H9 (cell line): ENCODE measurements at regions not wholly inside any gene's neighbourhood (a gene's known extent, or its start where the extent isn't known, plus 50 kb on each side); places are given as distances from the start of the nearest gene placed in this dataset.

ENCODE experiments used
- DNase-seq: peaks from one replicate; pipeline ENCODE4 v3.0.0-alpha.2; 2017
- H2AFZ ChIP-seq: one replicate; pipeline ENCODE4 v1.6.1; 2013; ENCODE audit warnings: mild to moderate bottlenecking, low read length, control low read depth, moderate library complexity
- H2AK5ac ChIP-seq: 2 replicates; pipeline ENCODE4 v1.6.1; 2013; ENCODE audit warnings: low read length, control low read depth, mixed read lengths; ENCODE audit not compliant: insufficient read length
- H2BK120ac ChIP-seq: one replicate; pipeline ENCODE4 v1.6.1; 2013; ENCODE audit warnings: low read depth, mild to moderate bottlenecking, low read length, control low read depth, inconsistent platforms; ENCODE audit not compliant: poor library complexity, severe bottlenecking
- H2BK12ac ChIP-seq: 2 replicates; pipeline ENCODE4 v1.6.1; 2013; ENCODE audit warnings: low read length, control low read depth, mixed read lengths, low read depth; ENCODE audit not compliant: insufficient read length
- H2BK15ac ChIP-seq: 2 replicates; pipeline ENCODE4 v1.6.1; 2013; ENCODE audit warnings: low read depth, low read length, control low read depth
- H2BK20ac ChIP-seq: one replicate; pipeline ENCODE4 v1.6.1; 2013; ENCODE audit warnings: low read depth, mild to moderate bottlenecking, low read length, control low read depth, inconsistent platforms; ENCODE audit not compliant: poor library complexity, severe bottlenecking
- H2BK5ac ChIP-seq: 2 replicates; pipeline ENCODE4 v1.6.1; 2013; ENCODE audit warnings: low read length, control low read depth, mixed read lengths; ENCODE audit not compliant: insufficient read length
- H3K14ac ChIP-seq: 2 replicates; pipeline ENCODE4 v1.6.1; 2013; ENCODE audit warnings: low read length, control low read depth; ENCODE audit not compliant: insufficient read depth
- H3K18ac ChIP-seq: 2 replicates; pipeline ENCODE4 v1.6.1; 2013; ENCODE audit warnings: low read depth, mild to moderate bottlenecking, mixed read lengths, low read length, control low read depth; ENCODE audit not compliant: insufficient read length
- H3K23ac ChIP-seq: 2 replicates; pipeline ENCODE4 v1.6.1; 2013; ENCODE audit warnings: low read length, control low read depth, mixed read lengths, low read depth; ENCODE audit not compliant: insufficient read length
- H3K23me2 ChIP-seq: 2 replicates; pipeline ENCODE4 v1.6.1; 2013; ENCODE audit warnings: low read depth, mild to moderate bottlenecking, mixed read lengths, low read length, control low read depth; ENCODE audit not compliant: insufficient read length, poor library complexity, severe bottlenecking
- H3K27ac ChIP-seq: 2 replicates; pipeline ENCODE4 v1.5.1; 2013; ENCODE audit warnings: low read length, control low read depth, mixed read lengths, low read depth; ENCODE audit not compliant: insufficient read length
- H3K27me3 ChIP-seq: 2 replicates; pipeline ENCODE4 v1.6.1; 2013; ENCODE audit warnings: low read length, control low read depth, inconsistent platforms; ENCODE audit not compliant: insufficient read depth
- H3K4ac ChIP-seq: 2 replicates; pipeline ENCODE4 v1.6.1; 2013; ENCODE audit warnings: low read depth, mild to moderate bottlenecking, control low read depth, inconsistent platforms, low read length, moderate library complexity
- H3K4me1 ChIP-seq: 2 replicates; pipeline ENCODE4 v1.6.1; 2013; ENCODE audit warnings: low read length, control low read depth, inconsistent platforms; ENCODE audit not compliant: insufficient read depth
- H3K4me2 ChIP-seq: 2 replicates; pipeline ENCODE4 v1.6.1; 2013; ENCODE audit warnings: low read length, control low read depth, mixed read lengths; ENCODE audit not compliant: insufficient read length, insufficient read depth
- H3K56ac ChIP-seq: 2 replicates; pipeline ENCODE4 v1.6.1; 2013; ENCODE audit warnings: low read depth, mild to moderate bottlenecking, mixed read lengths, low read length, control low read depth; ENCODE audit not compliant: insufficient read length
- H3K79me1 ChIP-seq: 2 replicates; pipeline ENCODE4 v1.6.1; 2013; ENCODE audit warnings: low read depth, mild to moderate bottlenecking, moderate library complexity, low read length, control low read depth, inconsistent platforms; ENCODE audit not compliant: insufficient read depth, poor library complexity, severe bottlenecking
- H3K79me2 ChIP-seq: 2 replicates; pipeline ENCODE4 v1.6.1; 2013; ENCODE audit warnings: low read length, control low read depth, inconsistent platforms; ENCODE audit not compliant: insufficient read depth
- H3K9ac ChIP-seq: 2 replicates; pipeline ENCODE4 v1.6.1; 2013; ENCODE audit warnings: low read length, control low read depth, mixed read lengths; ENCODE audit not compliant: insufficient read length; ENCODE audit errors: extremely low read depth
- H3K9me3 ChIP-seq: one replicate; pipeline ENCODE4 v1.6.1; 2013; ENCODE audit warnings: low read depth, low read length, inconsistent platforms; ENCODE audit not compliant: control insufficient read depth
- H3T11ph ChIP-seq: one replicate; pipeline ENCODE4 v1.6.1; 2013; ENCODE audit warnings: mild to moderate bottlenecking, low read length, control low read depth, inconsistent platforms
- H4K20me1 ChIP-seq: one replicate; pipeline ENCODE4 v1.6.1; 2013; ENCODE audit not compliant: control insufficient read depth, insufficient read length, insufficient read depth
- H4K5ac ChIP-seq: 2 replicates; pipeline ENCODE4 v1.6.1; 2013; ENCODE audit warnings: low read depth, mild to moderate bottlenecking, mixed read lengths, low read length, control low read depth; ENCODE audit not compliant: insufficient read length
- H4K8ac ChIP-seq: replicated peaks from 2 replicates; pipeline ENCODE4 v1.6.1; 2013; ENCODE audit warnings: low read length, control low read depth, mixed read lengths, low read depth; ENCODE audit not compliant: insufficient read length
- H4K91ac ChIP-seq: 2 replicates; pipeline ENCODE4 v1.6.1; 2013; ENCODE audit warnings: low read depth, mild to moderate bottlenecking, moderate library complexity, mixed read lengths, low read length, control low read depth; ENCODE audit not compliant: insufficient read length
- H3K27ac Mint-ChIP-seq, 3 experiments: 2 replicates in 2 of 3; 3 replicates in 1 of 3; pipeline ENCODE4 v1.8.0; 2020 to 2021; ENCODE audit warnings: mixed read lengths in 3 of 3, mild to moderate bottlenecking in 1 of 3, moderate library complexity in 1 of 3
- H3K27me3 Mint-ChIP-seq: 2 replicates; pipeline ENCODE4 v1.8.0; 2021; ENCODE audit warnings: low read depth, mild to moderate bottlenecking, moderate library complexity, mixed read lengths
- H3K36me3 Mint-ChIP-seq, 3 experiments: 2 replicates in 2 of 3; 3 replicates in 1 of 3; pipeline ENCODE4 v1.8.0; 2020 to 2021; ENCODE audit warnings: low read depth in 3 of 3, mixed read lengths in 3 of 3; ENCODE audit not compliant: insufficient read depth in 1 of 3
- H3K4me1 Mint-ChIP-seq, 2 experiments: 2 replicates each; pipeline ENCODE4 v1.8.0; 2020; ENCODE audit warnings: mixed read lengths in 2 of 2
- H3K4me3 Mint-ChIP-seq, 2 experiments: 2 replicates in 1 of 2; 3 replicates in 1 of 2; pipeline ENCODE4 v1.8.0; 2020 to 2021; ENCODE audit warnings: mild to moderate bottlenecking in 2 of 2, mixed read lengths in 2 of 2, moderate library complexity in 1 of 2
- H3K9me3 Mint-ChIP-seq, 2 experiments: 2 replicates in 1 of 2; 3 replicates in 1 of 2; pipeline ENCODE4 v1.8.0; 2020; ENCODE audit warnings: mild to moderate bottlenecking in 2 of 2, mixed read lengths in 2 of 2, moderate library complexity in 1 of 2
- WGBS: extraction: QIAGEN DNeasy Blood & Tissue Kit; methylation state at CpG from one replicate; pipeline ENCODE4 v1.1.7; 2013; ENCODE audit warnings: missing lambda C conversion rate, low lambda C conversion rate, mixed read lengths; ENCODE audit not compliant: insufficient read length; ENCODE audit errors: extremely low coverage; 5-methylcytosine and 5-hydroxymethylcytosine counted together
- TF ChIP-seq, protein P1 (sequence below): fragments of 200-600 bp; sonication (generic); conservative IDR thresholded peaks from 3 replicates; pipeline ENCODE4 v1.8.0; 2021; ENCODE audit warnings: antibody characterized with exemption, mild to moderate bottlenecking

- Histone ChIP-seq H2BK5ac (no peak overlapping the region), H3K4me2 (no peak overlapping the region), H3K4ac (no peak overlapping the region), H3K9ac (no peak overlapping the region), H4K8ac (no peak overlapping the region), H3K18ac (no peak overlapping the region), H2BK12ac (no peak overlapping the region), H2BK120ac (no peak overlapping the region), H2AFZ (no peak overlapping the region), H3T11ph (no peak overlapping the region), H3K27me3 (no peaks in the 10 kb centered on the region), H2AK5ac (no peak overlapping the region), H3K56ac (no peak overlapping the region), H3K23ac (no peak overlapping the region), H4K20me1 (no peaks in the 10 kb centered on the region), H3K4me1 (no peaks in the 10 kb centered on the region), H3K27ac (no peak overlapping the region), H2BK20ac (no peak overlapping the region), H3K14ac (no peak overlapping the region), H3K79me2 (no peaks in the 10 kb centered on the region), H4K5ac (no peak overlapping the region), H3K9me3 (no peaks in the 10 kb centered on the region), H4K91ac (no peak overlapping the region), H2BK15ac (no peak overlapping the region), H3K79me1 (no peaks in the 10 kb centered on the region), H3K23me2 (no peaks in the 10 kb centered on the region)
- Mint-ChIP-seq H3K9me3 (peaks cover under 1 to 4% of the 10 kb centered on the region in 2 experiments; a peak in 3 of 5 replicates), H3K4me3 (no peak overlapping the region), H3K27ac (no peak overlapping the region), H3K4me1 (no peaks in the 10 kb centered on the region), H3K27me3 (no peaks in the 10 kb centered on the region), H3K36me3 (peaks cover 0 to 9% (median 0%) of the 10 kb centered on the region in 3 experiments; a peak in 4 of 7 replicates)
- TF ChIP-seq, protein P1, sequence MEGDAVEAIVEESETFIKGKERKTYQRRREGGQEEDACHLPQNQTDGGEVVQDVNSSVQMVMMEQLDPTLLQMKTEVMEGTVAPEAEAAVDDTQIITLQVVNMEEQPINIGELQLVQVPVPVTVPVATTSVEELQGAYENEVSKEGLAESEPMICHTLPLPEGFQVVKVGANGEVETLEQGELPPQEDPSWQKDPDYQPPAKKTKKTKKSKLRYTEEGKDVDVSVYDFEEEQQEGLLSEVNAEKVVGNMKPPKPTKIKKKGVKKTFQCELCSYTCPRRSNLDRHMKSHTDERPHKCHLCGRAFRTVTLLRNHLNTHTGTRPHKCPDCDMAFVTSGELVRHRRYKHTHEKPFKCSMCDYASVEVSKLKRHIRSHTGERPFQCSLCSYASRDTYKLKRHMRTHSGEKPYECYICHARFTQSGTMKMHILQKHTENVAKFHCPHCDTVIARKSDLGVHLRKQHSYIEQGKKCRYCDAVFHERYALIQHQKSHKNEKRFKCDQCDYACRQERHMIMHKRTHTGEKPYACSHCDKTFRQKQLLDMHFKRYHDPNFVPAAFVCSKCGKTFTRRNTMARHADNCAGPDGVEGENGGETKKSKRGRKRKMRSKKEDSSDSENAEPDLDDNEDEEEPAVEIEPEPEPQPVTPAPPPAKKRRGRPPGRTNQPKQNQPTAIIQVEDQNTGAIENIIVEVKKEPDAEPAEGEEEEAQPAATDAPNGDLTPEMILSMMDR: no peak
- no CpG with 5 or more reads among the region's 4 CpGs for WGBS
- no peak for DNase-seq
Observed at GRCh38 chrX:94414746-94415145, 740.7 kb downstream of the FAM133A start.
